ENCODE measurements at regions not wholly inside any gene's neighbourhood (a gene's known extent, or its start where the extent isn't known, plus 50 kb on each side); places are given as distances from the start of the nearest gene placed in this dataset.

DNA sequence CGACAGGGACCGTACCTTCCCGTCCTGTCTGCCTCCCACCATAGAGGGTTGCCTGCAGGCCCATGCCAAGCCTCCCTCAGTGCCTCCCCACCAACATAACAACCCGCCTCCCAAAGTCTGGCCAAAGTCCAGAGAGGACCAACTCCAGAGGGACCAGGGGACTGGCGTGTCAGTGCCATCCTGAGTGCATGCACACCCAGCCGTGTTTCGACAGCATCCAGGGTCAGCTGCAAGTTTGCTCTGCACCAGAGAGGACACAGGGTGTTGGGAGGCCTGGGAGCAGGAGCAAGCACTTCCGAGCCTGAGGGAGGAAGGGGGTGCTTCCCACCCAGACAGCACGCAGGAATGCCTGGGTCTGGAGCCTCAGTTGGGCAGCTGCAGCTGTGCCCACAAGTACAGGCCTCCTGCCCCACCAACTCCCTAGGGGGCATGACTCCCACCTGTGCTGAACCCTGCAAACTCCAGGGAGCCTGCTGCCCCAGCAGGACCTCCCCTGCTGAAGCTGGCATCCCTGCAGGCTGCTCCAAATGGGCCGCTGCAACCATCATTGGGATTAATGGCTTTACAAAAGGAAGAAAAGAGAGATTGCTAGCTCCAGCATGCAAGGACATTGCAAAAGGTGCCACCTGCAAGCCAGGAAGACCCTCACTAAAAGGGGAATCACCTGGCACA is 618.1 kb upstream of the FSHR start:
- TF ChIP-seq TEAD4 (IDR thresholded peaks at IDR 0.05) (no peak), ZBTB7A (IDR thresholded peaks at IDR 0.05; ENCODE audit: low read depth) (no peak), RAD21 (IDR thresholded peaks at IDR 0.05; ENCODE audit: low read depth) (no peak), CREB1 (IDR thresholded peaks at IDR 0.05; ENCODE audit: low read depth) (no peak), EP300 (IDR thresholded peaks at IDR 0.05; ENCODE audit: borderline replicate concordance) (no peak)
- TF ChIP-seq, protein P1, sequence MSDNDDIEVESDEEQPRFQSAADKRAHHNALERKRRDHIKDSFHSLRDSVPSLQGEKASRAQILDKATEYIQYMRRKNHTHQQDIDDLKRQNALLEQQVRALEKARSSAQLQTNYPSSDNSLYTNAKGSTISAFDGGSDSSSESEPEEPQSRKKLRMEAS (IDR thresholded peaks at IDR 0.05): no peak
- TF ChIP-seq, protein P2, sequence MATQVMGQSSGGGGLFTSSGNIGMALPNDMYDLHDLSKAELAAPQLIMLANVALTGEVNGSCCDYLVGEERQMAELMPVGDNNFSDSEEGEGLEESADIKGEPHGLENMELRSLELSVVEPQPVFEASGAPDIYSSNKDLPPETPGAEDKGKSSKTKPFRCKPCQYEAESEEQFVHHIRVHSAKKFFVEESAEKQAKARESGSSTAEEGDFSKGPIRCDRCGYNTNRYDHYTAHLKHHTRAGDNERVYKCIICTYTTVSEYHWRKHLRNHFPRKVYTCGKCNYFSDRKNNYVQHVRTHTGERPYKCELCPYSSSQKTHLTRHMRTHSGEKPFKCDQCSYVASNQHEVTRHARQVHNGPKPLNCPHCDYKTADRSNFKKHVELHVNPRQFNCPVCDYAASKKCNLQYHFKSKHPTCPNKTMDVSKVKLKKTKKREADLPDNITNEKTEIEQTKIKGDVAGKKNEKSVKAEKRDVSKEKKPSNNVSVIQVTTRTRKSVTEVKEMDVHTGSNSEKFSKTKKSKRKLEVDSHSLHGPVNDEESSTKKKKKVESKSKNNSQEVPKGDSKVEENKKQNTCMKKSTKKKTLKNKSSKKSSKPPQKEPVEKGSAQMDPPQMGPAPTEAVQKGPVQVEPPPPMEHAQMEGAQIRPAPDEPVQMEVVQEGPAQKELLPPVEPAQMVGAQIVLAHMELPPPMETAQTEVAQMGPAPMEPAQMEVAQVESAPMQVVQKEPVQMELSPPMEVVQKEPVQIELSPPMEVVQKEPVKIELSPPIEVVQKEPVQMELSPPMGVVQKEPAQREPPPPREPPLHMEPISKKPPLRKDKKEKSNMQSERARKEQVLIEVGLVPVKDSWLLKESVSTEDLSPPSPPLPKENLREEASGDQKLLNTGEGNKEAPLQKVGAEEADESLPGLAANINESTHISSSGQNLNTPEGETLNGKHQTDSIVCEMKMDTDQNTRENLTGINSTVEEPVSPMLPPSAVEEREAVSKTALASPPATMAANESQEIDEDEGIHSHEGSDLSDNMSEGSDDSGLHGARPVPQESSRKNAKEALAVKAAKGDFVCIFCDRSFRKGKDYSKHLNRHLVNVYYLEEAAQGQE (IDR thresholded peaks at IDR 0.05; ENCODE audit: low read depth): no peak
